GM12873 (cell line): ENCODE measurements at regions not wholly inside any gene's neighbourhood (a gene's known extent, or its start where the extent isn't known, plus 50 kb on each side); places are given as distances from the start of the nearest gene placed in this dataset.

Experiments used
- CTCF ChIP-seq: IDR thresholded peaks from 2 replicates; pipeline ENCODE4 v1.5.1; 2012; ENCODE audit warnings: low read depth, mild to moderate bottlenecking, moderate library complexity, low read length, control low read depth; ENCODE audit not compliant: insufficient read depth; ENCODE audit errors: missing control alignments

- no peak for TF ChIP-seq CTCF
Measured at GRCh38 chr14:104230946-104231345, 92.6 kb downstream of the KIF26A start.

GRCh38 chr14:104232070-104232484, 93.7 kb downstream of the KIF26A start:
- TF ChIP-seq CTCF = no peak

GRCh38 chr14:104235686-104236085, 97.3 kb downstream of the KIF26A start:
- TF ChIP-seq CTCF = no peak

GRCh38 chr14:104237651-104238423, 99.5 kb downstream of the KIF26A start:
- no peak for TF ChIP-seq CTCF

- TF ChIP-seq CTCF = no peak
Measured at GRCh38 chr14:104238424-104239184, 100.2 kb downstream of the KIF26A start.

GRCh38 chr14:104239185-104239775, 100.9 kb downstream of the KIF26A start:
- no peak for TF ChIP-seq CTCF

GRCh38 chr14:104239861-104240301, 101.5 kb downstream of the KIF26A start:
- no peak for TF ChIP-seq CTCF
